RWPE1 (cell line): ENCODE measurements at regions not wholly inside any gene's neighbourhood (a gene's known extent, or its start where the extent isn't known, plus 50 kb on each side); places are given as distances from the start of the nearest gene placed in this dataset.

Source experiments
- CTCF ChIA-PET: fragments of 350-600 bp; sonication (Branson Sonifier 250); formaldehyde crosslinking; extraction: SDS; loops from one replicate; lab custom pipeline; 2021; lab: Yijun Ruan, JAX
- POLR2A ChIA-PET: fragments of 400-600 bp; formaldehyde crosslinking; extraction: SDS; loops from one replicate; lab custom pipeline; 2020; ENCODE audit warnings: antibody characterized with exemption; ENCODE audit not compliant: low non-redundant PET; lab: Yijun Ruan, JAX
- DNase-seq: peaks from one replicate; pipeline ENCODE4 v3.0.0; 2012; ENCODE audit warnings: low spot score
- H3K27ac ChIP-seq: fragments of 450-650 bp; 2 replicates; pipeline ENCODE4 v1.5.1; 2017
- TF ChIP-seq, protein P1 (sequence below): fragments of 450-650 bp; conservative IDR thresholded peaks from 2 replicates; pipeline ENCODE4 v1.5.1; 2017; ENCODE audit warnings: low read depth, mild to moderate bottlenecking

- ChIA-PET CTCF (no interaction called here), POLR2A (no interaction called here)
- DNase-seq, result no peak
- H3K27ac ChIP-seq, result no peak overlapping the region
- TF ChIP-seq, protein P1, sequence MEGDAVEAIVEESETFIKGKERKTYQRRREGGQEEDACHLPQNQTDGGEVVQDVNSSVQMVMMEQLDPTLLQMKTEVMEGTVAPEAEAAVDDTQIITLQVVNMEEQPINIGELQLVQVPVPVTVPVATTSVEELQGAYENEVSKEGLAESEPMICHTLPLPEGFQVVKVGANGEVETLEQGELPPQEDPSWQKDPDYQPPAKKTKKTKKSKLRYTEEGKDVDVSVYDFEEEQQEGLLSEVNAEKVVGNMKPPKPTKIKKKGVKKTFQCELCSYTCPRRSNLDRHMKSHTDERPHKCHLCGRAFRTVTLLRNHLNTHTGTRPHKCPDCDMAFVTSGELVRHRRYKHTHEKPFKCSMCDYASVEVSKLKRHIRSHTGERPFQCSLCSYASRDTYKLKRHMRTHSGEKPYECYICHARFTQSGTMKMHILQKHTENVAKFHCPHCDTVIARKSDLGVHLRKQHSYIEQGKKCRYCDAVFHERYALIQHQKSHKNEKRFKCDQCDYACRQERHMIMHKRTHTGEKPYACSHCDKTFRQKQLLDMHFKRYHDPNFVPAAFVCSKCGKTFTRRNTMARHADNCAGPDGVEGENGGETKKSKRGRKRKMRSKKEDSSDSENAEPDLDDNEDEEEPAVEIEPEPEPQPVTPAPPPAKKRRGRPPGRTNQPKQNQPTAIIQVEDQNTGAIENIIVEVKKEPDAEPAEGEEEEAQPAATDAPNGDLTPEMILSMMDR, result no peak
Observed at GRCh38 chr1:4058122-4058521, 158.1 kb upstream of the C1orf174 start.

- POLR2A ChIA-PET, result no interaction called here
- CTCF ChIA-PET, result no interaction called here
Observed at GRCh38 chr1:4058706-4059105, 158.6 kb upstream of the C1orf174 start.

DNA sequence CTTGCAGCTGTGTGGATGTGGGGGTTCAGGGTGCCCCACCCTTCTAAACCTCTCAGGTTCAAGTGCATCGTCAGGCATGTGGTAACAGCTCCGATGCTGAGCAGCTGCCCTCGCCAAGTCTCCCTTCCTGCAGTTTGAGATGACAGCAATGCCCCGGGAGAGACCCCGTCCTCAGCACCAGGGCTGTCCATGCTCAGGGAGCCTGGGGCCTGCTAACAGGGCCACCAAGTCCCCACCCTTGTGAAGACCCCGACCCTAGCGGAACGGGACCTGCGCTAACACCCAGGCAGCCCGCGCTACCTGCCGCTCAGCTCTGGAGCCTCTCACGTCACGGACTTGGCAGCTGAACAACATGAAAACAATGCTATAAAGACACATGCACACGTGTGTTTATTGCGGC, 159.2 kb upstream of the C1orf174 start:
- no peak overlapping the region for H3K27ac ChIP-seq
- TF ChIP-seq, protein P1, result no peak
- no peak for DNase-seq
- ChIA-PET POLR2A (no interaction called here), CTCF (no interaction called here)

More at GRCh38 chr1:4058706-4059105, 158.6 kb upstream of the C1orf174 start:
- TF ChIP-seq, protein P1, result no peak
- H3K27ac ChIP-seq, result no peak overlapping the region
- DNase-seq, result no peak

DNA sequence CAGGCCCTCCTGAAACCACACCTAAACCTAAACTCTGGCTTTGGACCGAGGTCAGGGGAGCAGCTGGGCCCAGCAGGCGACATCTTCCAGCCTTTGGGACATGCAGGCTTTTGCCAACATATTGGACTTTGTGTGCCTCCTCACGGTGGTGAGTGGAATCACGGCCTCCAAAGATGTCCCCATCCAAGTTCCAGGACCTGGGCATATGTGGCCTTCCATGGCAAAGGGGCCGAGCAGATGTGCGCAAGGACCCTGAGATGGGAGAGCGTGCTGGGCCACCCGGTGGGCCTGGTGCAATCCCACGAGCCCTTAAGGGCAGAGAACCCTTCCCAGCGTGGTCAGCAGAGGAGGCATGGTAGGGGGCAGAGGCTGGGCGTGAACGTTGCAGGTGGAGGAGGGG, 160.8 kb upstream of the C1orf174 start:
- ChIA-PET CTCF (no interaction called here), POLR2A (no interaction called here)
- no peak for DNase-seq
- TF ChIP-seq, protein P1, result no peak
- H3K27ac ChIP-seq, result no peak overlapping the region

DNA sequence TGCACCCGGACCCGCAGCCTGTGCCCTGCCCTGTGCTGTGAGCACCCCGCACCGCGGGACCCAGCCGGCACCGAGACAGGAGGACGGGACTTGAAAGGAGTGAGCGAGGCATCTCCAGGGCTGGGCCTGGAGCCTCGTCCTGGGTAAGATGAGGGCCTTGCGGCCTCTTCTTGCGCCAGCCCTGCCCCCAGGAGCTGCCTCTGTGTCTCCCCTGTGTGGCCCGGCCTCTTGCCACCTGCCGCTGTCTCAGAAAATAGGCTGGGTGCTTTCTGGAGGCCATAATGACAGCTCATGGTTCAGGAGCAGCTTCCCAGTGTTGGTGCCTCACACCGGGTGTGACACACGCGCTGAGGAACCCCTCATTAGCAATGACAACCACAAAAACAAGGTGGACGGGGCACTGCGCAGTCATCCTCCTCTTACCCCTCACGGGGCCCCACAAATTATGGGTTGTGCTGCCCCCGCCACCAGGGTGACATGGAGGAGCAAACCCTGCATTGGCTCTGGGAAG, 161.5 kb upstream of the C1orf174 start:
- DNase-seq, result no peak
- ChIA-PET POLR2A (no interaction called here), CTCF (interaction anchor here (0.6 kb wide), 1 partner anchor 27 kb away, joined by 4 read pairs; no protein-coding TSS in a partner anchor)
- TF ChIP-seq, protein P1, result no peak
- H3K27ac ChIP-seq, result no peak overlapping the region

GRCh38 chr1:4062041-4062440, 162.0 kb upstream of the C1orf174 start:
- POLR2A ChIA-PET, result no interaction called here
- TF ChIP-seq, protein P1, result no peak
- CTCF ChIA-PET, result interaction anchor here (0.6 kb wide), 1 partner anchor 27 kb away, joined by 4 read pairs; no protein-coding TSS in a partner anchor
- no peak overlapping the region for H3K27ac ChIP-seq
- DNase-seq, result no peak
